ENCODE measurements at regions not wholly inside any gene's neighbourhood (a gene's known extent, or its start where the extent isn't known, plus 50 kb on each side); places are given as distances from the start of the nearest gene placed in this dataset.

- TF ChIP-seq CTCF (IDR thresholded peaks at IDR 0.05) = no peak
- no peak for TF ChIP-seq POLR2A (IDR thresholded peaks at IDR 0.05)
Observed at GRCh38 chr11:32316232-32316631, 119.1 kb downstream of the WT1 start.

Measured in testis (tissue), 2 donors.